GM21529 (cell line): ENCODE measurements at regions not wholly inside any gene's neighbourhood (a gene's known extent, or its start where the extent isn't known, plus 50 kb on each side); places are given as distances from the start of the nearest gene placed in this dataset.
"Not testable (repeated sequence)": the region's sequence is repeated elsewhere in the genome, so short reads cannot be mapped to it uniquely, and the experiment has no call there.

Experiments
- ATAC-seq: cut with Tn5 transposase; IDR thresholded peaks from one replicate; pipeline ENCODE4 v1.9.1; 2021; ENCODE audit not compliant: unreplicated experiment

DNA sequence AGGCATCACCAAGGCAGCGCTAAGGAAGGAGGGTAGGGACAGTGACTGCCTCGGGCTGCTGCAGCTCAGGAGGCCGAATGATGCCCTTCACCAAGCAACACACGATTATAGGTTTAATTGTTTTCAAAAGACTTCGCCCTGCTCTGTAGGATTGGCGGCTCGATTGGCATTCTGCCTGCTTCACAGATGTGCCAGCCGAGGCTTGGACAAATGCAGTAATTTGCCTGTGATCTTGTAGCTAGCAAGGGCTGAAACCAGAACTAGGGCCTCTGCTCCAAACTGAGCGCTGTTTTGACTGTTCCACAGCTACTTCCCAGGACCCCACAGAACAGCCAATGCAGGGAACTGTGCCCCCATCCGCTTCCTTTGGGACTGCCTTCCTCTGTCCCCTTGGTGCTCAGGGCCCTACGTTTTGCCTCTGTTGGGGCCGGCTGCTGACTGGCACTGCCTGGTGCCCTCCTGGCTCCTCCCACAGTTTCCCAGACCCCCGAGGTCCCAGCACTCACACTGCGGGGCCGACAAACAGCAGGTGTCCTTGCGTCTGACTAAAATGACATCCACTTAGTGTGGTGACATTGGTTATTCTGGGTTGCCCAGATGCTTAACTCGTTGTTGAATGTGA, 62.6 kb upstream of the EN2 start:
- no peak for ATAC-seq

DNA sequence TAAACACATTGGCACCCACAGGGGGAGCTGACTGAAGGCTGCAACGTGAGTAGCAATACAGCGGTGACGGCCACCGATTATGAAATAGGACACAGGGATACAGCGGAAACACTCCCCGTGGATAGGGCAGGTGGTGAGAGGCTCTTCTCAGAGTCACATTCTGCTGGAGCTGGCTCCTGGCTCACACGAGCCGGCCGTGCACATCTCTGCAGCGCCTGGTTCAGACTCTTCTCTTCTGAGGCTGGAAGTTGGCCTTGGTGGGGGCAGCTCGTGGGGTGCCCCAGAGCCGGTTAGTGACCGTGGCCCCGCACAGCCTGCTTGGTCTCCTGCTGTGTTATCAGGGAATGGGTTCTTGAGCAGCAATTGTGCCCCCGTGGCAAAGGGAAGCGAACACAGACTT, 61.3 kb upstream of the EN2 start:
- ATAC-seq, result no peak

DNA sequence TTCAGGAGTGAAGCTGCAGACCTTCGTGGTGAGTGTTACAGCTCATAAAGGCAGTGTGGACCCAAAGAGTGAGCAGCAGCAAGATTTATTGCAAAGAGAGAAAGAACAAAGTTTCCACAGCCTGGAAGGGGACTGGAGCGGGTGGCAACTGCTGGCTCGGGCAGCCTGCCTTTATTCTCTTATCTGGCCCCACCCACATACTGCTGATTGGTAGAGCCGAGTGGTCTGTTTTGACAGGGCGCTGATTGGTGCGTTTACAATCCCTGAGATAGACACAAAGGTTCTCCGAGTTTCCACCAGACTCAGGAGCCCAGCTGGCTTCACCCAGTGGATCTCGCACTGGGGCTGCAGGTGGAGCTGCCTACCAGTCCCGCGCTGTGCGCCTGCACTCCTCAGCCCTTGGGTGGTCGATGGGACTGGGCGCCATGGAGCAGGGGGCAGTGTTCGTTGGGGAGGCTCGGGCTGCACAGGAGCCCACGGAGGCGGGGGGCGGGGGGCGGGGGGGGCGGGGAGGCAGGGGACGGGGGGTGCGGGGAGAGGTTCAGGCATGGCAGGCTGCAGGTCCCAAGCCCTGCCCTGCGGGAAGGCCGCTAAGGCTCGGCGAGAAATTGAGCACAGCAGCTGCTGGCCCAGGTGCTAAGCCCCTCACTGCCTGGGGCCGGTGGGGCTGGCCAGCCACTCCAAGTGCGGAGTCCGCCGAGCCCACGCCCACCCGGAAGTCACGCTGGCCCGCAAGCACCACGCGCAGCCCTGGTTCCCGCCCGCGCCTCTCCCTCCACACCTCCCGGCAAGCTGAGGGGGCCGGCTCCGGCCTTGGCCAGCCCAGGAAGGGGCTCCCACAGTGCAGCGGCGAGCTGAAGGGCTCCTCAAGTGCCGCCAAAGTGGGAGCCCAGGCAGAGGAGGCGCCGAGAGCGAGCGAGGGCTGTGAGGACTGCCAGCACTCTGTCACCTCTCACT, 59.9 kb upstream of the EN2 start:
- not testable (repeated sequence) for ATAC-seq

DNA sequence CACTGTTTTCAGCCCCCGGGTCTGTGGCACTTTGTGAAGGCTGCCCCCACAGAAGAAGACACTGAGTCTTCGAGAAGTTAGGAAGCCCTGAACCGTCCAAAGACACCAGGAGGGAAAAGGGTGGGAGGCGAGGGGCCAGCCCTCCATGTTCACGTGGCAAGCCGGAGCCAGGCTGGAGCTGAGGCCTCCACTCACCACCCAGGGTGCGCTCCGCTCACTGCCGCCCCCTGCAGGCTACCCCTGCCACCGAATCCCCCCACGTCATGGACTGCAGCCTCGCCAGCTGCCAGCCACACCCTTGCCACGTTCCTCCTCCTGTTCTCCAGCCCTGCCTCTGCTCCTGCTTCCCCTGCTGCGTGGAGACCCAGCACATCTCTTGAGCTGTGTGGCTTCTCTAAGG, 59.0 kb upstream of the EN2 start:
- no peak for ATAC-seq

DNA sequence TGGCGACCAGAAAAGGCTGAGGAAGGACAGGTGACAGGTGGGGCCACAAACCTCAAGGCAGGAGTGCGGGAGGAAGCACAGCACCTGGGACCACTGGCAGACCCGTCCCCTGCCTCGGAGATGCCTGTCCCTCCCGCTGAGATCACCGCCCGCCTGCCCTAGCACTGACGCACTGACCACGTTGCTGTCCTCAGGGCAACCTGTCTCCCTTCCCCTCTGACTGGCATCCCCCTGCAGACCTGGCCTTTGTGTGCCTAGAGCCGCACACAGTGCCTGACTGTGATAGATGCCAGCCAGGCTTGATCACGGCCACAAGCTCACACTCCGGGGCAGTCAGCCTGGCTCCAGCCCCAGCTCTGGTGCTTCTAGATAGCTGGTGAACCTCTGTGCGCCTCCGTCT, 58.4 kb upstream of the EN2 start:
- ATAC-seq, result no peak

DNA sequence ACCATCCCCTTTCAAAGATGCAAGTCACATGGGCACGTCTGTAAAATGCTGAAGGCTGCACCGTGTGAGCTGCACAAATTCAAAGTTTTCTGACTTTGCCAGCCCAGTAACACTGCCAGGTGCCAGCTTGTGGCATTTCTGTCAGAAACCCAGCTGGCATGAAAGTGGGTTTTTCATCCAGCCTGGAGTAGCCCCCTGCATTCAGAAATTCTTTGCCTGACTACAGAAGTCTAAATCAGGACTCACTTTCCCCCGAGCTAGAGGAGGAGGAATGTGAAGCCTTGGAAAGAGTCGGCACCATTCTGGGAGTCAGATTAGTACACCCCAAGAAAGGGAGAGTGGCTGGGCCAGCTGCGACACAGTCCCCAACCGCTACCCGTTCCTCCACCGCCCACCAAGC, 56.7 kb upstream of the EN2 start:
- no peak for ATAC-seq

DNA sequence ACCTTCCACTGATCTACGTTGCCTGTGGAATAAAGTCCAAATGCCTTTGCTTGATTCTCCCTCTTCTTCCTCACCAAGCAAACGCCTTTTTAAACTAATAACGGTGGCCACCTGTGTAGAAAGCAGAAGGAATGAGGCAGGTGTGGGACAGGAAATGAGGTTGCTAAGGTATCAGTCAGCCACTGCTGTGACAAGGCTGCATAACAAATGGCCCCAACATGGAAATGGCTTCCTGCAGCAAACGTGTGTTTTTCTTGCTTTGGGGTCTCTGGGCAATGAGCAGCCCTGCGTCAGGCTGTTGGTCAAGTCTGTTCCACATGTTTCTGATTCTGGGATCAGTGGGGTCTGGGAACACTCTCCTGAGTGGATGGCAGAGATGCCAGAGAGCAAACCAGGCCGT, 56.0 kb upstream of the EN2 start:
- no peak for ATAC-seq

DNA sequence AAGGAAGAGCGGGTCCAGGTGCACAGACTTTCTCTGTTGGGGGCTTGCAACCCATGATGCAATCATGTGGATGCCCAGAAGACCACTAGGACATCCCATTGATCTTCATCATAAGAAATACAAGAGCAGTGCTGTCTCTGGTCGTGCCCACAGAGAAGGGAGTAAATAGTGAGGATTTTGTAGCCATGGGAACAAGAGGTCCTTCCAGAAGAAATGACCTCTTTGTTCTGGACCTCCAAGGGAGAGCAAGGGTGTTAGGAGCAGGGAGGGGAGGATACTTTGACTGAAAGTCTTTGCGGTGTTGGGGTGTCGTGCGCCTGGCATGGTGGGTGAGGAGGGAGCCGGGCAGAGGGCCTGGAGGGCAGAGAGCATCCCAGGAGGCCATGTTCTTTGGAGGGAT, 55.0 kb upstream of the EN2 start:
- ATAC-seq, result no peak

DNA sequence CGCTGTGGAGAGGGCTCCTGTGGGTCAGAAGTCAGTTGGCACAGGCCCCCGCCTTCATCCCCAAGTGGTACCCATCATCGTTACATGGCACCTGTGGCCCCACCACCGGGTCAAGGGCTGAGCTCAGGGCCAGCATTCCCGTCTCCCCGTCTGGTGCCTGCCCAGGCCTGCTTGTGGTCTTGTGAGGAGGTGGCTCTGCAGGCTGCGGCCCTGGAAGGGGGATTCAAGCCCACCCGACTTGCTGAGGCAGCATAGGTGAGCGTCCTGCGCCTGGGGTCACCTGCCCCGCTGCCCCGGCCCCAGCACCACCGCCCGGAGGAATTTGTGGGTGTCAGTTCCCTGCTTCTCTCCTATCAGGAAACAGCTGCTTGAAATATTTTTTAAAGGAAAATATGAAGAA, 53.0 kb upstream of the EN2 start:
- ATAC-seq, result no peak

DNA sequence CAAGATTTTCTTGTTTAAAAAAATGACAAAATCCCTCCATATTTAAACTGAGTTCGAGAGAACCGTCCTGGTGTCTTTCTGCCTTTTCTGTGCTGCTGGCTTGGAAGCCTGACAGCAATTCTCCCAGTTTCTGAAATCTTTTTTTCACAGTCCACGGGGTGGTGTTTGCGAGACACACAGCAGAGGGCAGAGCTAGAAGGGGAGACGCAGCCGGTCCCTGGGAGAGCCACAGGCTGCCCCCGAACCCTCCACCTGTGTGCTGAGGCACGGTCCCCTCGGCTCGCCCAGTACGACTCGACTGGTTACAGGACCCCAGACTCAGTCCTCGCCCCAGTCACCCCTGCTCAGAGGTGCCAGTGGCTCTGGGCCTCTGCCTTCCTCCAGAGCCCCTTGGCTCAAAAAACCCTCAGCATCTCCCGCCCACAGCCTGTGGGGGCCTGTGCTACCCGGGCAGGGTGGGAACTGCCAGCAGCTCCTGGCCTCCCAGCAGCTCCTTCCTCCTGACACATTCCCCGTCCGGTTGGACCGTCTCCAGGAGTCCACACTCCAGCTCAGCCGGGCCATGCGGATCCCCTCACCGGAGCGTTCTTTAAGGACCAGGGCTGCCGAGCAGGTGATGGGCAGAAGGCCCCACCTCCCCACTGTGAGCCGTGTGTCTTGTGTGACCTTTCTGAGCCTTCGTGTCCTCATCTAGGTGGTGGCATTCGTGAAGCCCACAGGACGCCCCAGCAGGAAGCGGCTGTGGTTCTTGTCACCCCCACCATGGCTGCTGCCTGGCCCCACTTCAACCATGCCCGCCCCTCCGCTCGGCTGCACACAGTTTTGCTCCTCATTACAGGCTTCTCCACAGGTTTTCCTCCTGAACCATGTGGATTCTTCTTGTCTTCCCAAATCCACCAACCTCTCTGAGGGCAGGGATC, 52.3 kb upstream of the EN2 start:
- ATAC-seq, result no peak

DNA sequence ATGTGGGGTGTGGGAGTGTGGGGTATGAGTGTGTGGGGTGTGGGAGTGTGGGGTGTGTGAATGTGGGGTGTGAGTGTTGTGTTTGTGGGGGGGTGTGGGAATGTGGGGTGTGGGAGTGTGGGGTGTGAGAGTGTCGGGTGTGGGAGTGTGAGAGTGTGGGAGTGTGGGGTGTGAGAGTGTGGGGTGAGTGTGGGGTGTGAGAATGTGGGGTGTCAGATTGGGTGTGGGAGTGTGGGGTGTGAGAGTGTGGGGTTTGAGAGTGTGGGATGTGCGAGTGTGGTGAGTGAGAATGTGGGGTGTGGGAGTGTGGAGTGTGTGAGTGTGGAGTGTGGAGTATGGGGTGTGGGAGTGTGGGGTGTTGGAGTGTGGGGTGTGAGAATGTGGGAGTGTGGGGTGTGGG, 50.1 kb upstream of the EN2 start:
- ATAC-seq, result no peak
